ENCODE measurements at regions not wholly inside any gene's neighbourhood (a gene's known extent, or its start where the extent isn't known, plus 50 kb on each side); places are given as distances from the start of the nearest gene placed in this dataset.

- DNase-seq (ENCODE audit: low read depth) = no peak
These were observed 110.2 kb upstream of the NLRP1 start for GRCh38 chr17:5694551-5694950.

GRCh38 chr17:5695480-5695879, 111.2 kb upstream of the NLRP1 start:
- DNase-seq (ENCODE audit: low read depth) = no peak

- DNase-seq (ENCODE audit: low read depth) = no peak
These were observed 114.7 kb upstream of the NLRP1 start for GRCh38 chr17:5698959-5699358.

- DNase-seq (ENCODE audit: low read depth) = no peak
These were observed 115.5 kb upstream of the NLRP1 start for GRCh38 chr17:5699814-5700213.

GRCh38 chr17:5700745-5701144, 116.4 kb upstream of the NLRP1 start:
- no peak for DNase-seq (ENCODE audit: low read depth)

- DNase-seq (ENCODE audit: low read depth) = no peak
These were observed 117.1 kb upstream of the NLRP1 start for GRCh38 chr17:5701381-5701780.

- DNase-seq (ENCODE audit: low read depth) = no peak
These were observed 118.7 kb upstream of the NLRP1 start for GRCh38 chr17:5702951-5703510.

GRCh38 chr17:5703736-5704135, 119.4 kb upstream of the NLRP1 start:
- no peak for DNase-seq (ENCODE audit: low read depth)

DNA sequence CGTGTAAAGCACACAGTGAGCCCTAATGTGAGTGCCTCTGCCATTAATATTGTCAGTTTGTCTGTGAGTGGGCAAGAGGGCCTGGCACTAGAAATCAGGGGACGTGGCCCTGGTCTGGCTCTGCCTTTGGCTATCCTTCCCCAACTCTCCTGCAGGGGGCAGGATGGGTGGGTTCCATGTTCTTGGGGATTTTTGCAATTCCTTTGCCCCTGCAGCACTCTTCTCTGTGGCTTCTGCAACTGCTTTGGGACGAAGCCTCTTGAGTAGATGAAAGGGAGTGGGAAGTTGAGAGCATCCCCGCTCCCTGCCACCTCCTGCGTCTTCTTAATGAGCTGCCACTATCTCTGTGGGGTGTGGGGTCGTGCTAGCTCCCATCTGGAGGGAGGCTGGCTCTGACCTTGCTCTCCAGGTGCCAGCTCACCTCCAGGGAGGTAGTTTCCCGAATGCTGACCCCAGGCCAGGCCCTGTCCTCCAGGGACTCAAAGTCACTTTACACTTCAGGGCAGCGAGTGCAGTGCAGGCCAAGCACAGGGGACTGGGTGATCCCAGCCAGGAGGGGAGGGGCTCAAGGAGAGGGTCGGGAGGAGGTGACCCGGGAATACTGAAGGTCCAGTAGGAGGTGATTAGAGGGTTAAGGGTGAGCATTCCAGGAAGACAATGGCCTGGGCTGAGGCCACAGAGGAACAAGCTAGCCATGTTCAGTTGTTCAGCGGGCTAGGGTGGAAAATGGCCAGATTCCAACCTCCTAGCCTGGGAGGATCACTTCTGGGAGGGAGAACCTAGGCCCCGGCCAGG, 121.0 kb upstream of the NLRP1 start:
- DNase-seq (ENCODE audit: low read depth) = no peak

- no peak for DNase-seq (ENCODE audit: low read depth)
These were observed 121.7 kb upstream of the NLRP1 start for GRCh38 chr17:5705876-5706576.

GRCh38 chr17:5706577-5707210, 122.4 kb upstream of the NLRP1 start:
- DNase-seq (ENCODE audit: low read depth) = peak; percentile 36

- DNase-seq (ENCODE audit: low read depth) = no peak
These were observed 123.2 kb upstream of the NLRP1 start for GRCh38 chr17:5707482-5707881.

GRCh38 chr17:5708344-5708743, 124.0 kb upstream of the NLRP1 start:
- no peak for DNase-seq (ENCODE audit: low read depth)

DNA sequence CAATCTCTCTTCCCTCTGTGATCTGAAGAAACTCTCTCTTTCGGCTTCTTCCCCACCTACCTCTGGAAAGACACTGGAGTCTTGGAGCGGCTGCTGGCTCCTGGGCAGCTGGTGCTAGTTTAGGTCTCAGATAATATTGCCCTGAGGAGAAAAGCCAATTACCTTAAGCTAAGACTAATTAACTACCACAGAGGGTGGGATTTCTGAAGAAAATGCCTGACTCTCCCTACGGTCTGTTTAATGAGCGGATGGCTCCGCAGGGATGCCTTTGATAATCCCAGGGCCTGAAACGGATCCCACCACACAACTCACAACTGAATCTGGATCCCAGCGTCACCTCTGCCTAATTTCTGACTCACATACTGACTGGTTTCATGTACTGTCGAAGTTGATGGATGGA, 127.0 kb upstream of the NLRP1 start:
- no peak for DNase-seq (ENCODE audit: low read depth)

DNA sequence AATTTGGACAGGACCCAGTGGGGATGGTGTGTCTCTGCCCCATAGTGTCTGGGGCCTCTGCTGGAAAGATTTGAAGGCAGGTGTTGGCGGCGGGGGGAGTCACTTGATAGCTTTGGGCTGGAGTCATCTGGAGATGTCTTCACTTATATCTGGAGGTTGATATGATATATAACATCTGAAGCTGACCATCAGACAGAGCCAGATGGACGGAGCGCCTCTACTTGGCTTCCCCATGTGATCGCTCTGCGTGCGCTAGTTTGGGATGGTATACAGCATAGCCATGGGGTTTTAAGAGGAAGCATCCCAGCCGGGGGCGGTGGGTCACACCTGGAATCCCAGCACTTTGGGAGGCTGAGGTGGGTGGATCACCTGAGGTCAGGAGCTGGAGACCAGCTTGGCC, 130.7 kb upstream of the NLRP1 start:
- DNase-seq (ENCODE audit: low read depth) = no peak

- DNase-seq (ENCODE audit: low read depth) = no peak
These were observed 131.2 kb upstream of the NLRP1 start for GRCh38 chr17:5715478-5715877.

GRCh38 chr17:5718726-5719125, 134.4 kb upstream of the NLRP1 start:
- DNase-seq (ENCODE audit: low read depth) = no peak

- no peak for DNase-seq (ENCODE audit: low read depth)
These were observed 135.7 kb upstream of the NLRP1 start for GRCh38 chr17:5719976-5720375.

DNA sequence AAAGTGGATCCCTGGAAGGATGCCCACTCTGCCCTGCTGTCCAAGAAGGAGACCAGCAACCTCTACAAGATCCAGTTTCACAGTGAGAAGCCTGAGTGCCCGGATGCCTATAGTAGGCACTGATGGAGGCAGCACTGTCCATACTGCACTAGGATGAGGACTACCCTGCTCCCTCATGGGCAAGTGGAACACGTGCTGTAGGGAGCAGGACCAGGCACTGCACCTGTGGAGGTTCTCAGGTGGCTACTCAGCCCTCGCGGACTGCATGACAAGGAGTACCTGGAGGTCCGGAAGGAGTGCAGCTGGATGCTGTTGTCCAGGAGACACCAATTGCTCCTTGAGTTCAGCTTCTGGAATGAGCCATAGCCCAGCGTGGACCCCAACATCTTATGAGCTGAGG, 146.1 kb upstream of the NLRP1 start:
- DNase-seq (ENCODE audit: low read depth) = no peak

DNA sequence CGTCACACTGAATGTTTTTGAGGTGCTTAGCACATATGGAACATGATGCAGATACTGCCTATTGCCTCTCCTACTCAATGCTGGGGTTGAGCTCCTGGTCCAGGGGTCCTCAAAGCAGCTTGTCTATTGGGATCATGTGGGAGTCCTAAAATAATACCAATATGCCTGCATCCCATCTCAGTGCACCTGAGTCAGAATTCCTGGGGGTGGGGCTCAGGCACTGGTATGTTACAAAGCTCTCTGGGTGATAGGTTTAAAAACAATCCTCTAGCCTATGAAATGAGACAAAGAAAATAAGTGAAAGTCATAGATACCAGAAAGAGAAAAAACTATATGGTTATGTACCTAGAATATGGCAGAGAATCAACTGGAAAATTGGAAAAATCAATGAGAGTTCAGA, 156.6 kb upstream of the NLRP1 start:
- no peak for DNase-seq (ENCODE audit: low read depth)

DNA sequence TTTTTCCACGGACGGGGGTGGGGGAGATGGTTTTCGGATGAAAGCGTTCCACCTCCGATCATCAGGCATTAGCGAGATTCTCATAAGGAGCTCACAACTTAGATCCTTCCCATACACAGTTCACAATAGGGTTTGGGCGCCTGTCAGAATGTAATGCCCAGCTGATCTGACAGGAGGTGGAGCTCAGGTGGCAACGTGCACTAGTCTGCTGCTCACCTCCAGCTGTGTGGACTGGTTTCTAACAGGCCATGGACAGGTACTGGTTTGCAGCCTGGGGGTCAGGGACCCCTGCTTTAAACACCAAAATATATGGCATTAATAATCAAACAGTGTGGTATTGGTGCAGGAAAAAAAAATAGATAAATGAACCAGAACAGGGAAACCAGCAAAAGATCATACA, 157.5 kb upstream of the NLRP1 start:
- DNase-seq (ENCODE audit: low read depth) = no peak

DNA sequence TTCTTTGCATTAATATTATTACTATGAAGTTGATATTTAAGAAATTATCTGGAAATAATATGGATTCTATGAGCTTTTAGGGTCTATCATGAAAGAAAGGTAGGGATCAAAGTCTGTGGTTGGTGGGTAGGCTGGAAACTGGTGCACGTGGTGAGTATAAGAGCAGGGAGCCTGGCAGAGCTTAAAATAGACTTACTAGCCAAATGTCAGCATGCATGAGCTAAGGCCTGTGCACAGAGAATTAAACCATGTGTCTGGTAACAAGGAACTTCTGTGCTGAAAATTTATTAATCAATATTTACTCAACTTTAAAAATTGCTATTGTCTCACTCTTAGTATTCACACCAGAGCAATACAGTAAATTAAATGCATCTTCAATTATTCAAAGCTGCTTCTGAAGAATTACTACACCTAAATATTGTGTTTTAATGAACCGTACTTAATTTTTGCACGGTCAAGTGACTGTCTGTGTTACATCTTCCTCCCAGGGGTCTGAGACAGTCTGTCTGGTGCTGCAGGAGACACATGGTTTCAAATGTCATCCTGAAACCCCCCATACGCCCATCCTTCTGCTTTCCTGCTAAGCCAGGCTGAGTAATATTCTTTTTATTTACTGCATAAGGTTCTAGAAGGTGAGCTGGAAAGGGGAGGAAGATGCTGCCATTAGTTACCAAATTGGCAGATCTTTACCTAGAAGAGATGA, 161.0 kb upstream of the NLRP1 start:
- DNase-seq (ENCODE audit: low read depth) = no peak

Measured in GM04504 (cell line).